ENCODE measurements at regions not wholly inside any gene's neighbourhood (a gene's known extent, or its start where the extent isn't known, plus 50 kb on each side); places are given as distances from the start of the nearest gene placed in this dataset.

DNA sequence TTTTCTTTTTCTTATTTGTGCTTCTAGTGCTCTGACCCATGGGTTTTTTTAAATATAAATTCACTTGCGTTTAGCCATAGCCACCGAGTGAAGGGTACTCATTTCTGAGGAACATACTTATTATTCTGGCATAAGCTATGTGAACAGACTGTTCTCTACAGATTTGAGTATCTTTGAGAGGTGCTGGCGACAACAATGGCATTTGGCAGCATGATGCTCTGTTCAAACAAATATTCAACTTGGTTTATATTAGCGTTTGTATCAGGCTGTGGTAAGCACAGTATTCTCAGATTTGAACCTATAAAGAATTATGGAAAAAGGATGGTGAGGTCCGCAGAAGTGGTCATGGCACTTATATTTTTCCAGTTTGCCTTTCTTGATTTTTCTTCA is 108.7 kb upstream of the LIMCH1 start:
- Histone ChIP-seq H3K27me3 (ENCODE audit: control insufficient read depth, insufficient read depth, low read length) (no peaks in the 10 kb centered on the region), H3K36me3 (ENCODE audit: control insufficient read depth, insufficient read depth, low read length) (no peaks in the 10 kb centered on the region), H3K4me3 (ENCODE audit: low read depth, low read length) (no peak overlapping the region)
- no peak for DNase-seq (ENCODE audit: low read depth)
- TF ChIP-seq, protein P1, sequence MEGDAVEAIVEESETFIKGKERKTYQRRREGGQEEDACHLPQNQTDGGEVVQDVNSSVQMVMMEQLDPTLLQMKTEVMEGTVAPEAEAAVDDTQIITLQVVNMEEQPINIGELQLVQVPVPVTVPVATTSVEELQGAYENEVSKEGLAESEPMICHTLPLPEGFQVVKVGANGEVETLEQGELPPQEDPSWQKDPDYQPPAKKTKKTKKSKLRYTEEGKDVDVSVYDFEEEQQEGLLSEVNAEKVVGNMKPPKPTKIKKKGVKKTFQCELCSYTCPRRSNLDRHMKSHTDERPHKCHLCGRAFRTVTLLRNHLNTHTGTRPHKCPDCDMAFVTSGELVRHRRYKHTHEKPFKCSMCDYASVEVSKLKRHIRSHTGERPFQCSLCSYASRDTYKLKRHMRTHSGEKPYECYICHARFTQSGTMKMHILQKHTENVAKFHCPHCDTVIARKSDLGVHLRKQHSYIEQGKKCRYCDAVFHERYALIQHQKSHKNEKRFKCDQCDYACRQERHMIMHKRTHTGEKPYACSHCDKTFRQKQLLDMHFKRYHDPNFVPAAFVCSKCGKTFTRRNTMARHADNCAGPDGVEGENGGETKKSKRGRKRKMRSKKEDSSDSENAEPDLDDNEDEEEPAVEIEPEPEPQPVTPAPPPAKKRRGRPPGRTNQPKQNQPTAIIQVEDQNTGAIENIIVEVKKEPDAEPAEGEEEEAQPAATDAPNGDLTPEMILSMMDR (IDR thresholded peaks at IDR 0.05; ENCODE audit: insufficient read depth, low read length, severe bottlenecking), result no peak
- no peak for FAIRE-seq

DNA sequence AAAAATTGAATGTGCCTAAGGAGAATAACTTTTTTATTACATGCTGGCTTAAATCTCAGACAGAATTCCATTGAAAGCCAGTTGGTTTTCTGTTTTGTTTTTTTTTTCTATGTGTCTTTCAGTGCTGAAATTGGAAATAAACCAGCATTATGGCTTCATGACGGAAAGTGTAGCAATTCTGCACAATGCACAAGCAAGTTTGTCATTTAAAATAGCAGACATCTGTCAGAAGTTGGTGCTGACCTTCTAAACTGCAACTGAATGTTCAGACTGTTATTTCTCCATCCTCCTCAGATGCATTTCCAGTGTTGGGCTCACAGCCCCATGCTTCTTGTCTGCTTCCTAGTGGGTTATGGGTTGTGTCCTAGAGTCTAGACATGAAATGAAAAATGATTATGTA is 107.2 kb upstream of the LIMCH1 start:
- Histone ChIP-seq H3K4me3 (ENCODE audit: low read depth, low read length) (no peak overlapping the region), H3K27me3 (ENCODE audit: control insufficient read depth, insufficient read depth, low read length) (no peaks in the 10 kb centered on the region), H3K36me3 (ENCODE audit: control insufficient read depth, insufficient read depth, low read length) (no peaks in the 10 kb centered on the region)
- no peak for FAIRE-seq
- DNase-seq (ENCODE audit: low read depth), result no peak
- TF ChIP-seq, protein P1 (IDR thresholded peaks at IDR 0.05; ENCODE audit: insufficient read depth, low read length, severe bottlenecking), result no peak

DNA sequence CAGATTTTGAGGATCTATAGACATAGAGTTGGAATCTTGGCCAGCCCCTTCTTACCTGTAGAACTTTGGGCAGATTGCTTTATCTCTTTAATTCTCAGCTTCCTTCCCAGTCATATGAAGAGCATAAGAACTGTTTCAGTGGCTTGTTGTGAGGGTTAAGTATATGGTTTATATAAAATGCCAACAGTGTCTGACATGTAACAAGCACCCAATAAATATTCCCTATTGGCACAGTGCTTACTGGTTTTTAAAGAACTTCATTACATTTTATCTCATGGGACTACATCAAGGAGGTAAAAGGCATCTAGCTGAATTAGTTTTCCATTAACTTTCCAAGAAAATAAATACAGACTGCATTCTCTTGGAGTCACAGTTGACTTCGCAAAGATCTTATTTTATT is 106.7 kb upstream of the LIMCH1 start:
- H3K36me3 ChIP-seq (ENCODE audit: control insufficient read depth, insufficient read depth, low read length), result no peaks in the 10 kb centered on the region
- TF ChIP-seq, protein P1 (IDR thresholded peaks at IDR 0.05; ENCODE audit: insufficient read depth, low read length, severe bottlenecking), result no peak
- FAIRE-seq, result no peak
- H3K27me3 ChIP-seq (ENCODE audit: control insufficient read depth, insufficient read depth, low read length), result no peaks in the 10 kb centered on the region
- no peak for DNase-seq (ENCODE audit: low read depth)
- no peak overlapping the region for H3K4me3 ChIP-seq (ENCODE audit: low read depth, low read length)

DNA sequence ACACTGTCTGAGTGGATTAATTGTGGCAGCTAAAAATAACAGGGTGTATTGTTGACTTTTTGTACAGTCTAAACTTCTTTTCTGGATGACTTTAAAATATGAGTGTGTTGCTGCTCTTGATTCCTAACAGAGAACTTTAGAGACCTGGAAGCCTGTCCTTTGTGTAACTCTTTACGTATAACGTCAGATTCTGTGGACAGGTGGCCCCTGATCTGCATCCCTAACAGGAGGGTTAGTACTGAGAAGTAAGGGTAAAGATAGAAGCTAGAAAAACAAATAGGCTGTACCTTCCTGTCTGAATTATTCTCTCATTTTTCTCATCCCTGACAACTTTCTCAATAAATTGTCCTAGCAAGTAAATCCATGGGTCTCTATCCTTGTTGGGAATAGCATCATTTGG is 105.7 kb upstream of the LIMCH1 start:
- Histone ChIP-seq H3K27me3 (ENCODE audit: control insufficient read depth, insufficient read depth, low read length) (no peaks in the 10 kb centered on the region), H3K4me3 (ENCODE audit: low read depth, low read length) (no peak overlapping the region), H3K36me3 (ENCODE audit: control insufficient read depth, insufficient read depth, low read length) (no peaks in the 10 kb centered on the region)
- FAIRE-seq, result no peak
- DNase-seq (ENCODE audit: low read depth), result no peak
- TF ChIP-seq, protein P1 (IDR thresholded peaks at IDR 0.05; ENCODE audit: insufficient read depth, low read length, severe bottlenecking), result no peak

DNA sequence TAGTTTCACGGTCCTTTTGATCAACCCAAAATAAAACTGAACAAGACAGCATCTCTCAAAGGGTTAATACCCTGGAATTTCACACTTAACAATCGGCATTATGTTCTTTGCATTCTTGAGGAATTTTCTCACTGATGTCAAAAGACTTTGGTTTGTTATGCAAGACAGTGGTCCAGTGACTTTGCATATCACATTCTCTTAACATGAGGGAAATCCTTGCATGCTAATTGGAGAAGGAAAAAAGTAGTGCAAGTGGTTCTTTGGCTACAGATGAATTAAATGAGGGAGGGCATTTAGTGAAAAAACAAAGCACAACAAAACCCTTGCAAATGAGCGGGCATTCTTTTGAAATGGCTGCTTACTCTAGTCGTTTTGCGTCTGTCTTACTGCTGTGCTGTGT is 105.1 kb upstream of the LIMCH1 start:
- no peak for FAIRE-seq

DNA sequence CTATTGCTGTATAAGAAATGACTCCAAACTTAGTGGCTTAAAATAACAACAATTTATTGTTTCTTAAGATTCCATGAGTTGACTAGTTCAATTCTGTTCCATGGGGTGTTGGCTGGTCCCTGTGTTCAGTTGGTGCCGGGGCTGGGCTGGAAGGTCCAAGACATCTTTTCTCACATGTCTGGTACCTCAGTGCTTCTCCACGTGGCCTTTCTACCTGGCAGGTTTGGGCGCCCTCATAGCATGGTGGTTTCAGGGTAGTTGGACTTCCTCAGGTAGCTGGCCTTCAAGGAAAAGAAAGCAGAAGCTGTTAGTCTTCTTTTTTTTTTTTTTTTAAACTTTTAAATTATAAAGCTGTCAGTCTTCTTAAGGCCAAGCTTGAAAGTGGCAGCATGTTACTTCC is 104.6 kb upstream of the LIMCH1 start:
- no peaks in the 10 kb centered on the region for H3K27me3 ChIP-seq (ENCODE audit: control insufficient read depth, insufficient read depth, low read length)
- H3K36me3 ChIP-seq (ENCODE audit: control insufficient read depth, insufficient read depth, low read length), result no peaks in the 10 kb centered on the region
- TF ChIP-seq, protein P1 (IDR thresholded peaks at IDR 0.05; ENCODE audit: insufficient read depth, low read length, severe bottlenecking), result no peak
- H3K4me3 ChIP-seq (ENCODE audit: low read depth, low read length), result no peak overlapping the region
- FAIRE-seq, result no peak
- no peak for DNase-seq (ENCODE audit: low read depth)

More for the DNA sequence above, 105.1 kb upstream of the LIMCH1 start:
- Histone ChIP-seq H3K27me3 (ENCODE audit: control insufficient read depth, insufficient read depth, low read length) (no peaks in the 10 kb centered on the region), H3K36me3 (ENCODE audit: control insufficient read depth, insufficient read depth, low read length) (no peaks in the 10 kb centered on the region), H3K4me3 (ENCODE audit: low read depth, low read length) (no peak overlapping the region)
- peak; percentile 48 for DNase-seq (ENCODE audit: low read depth)
- TF ChIP-seq, protein P1 (IDR thresholded peaks at IDR 0.05; ENCODE audit: insufficient read depth, low read length, severe bottlenecking), result no peak
